IPS DF 19.7 (cell line): ENCODE measurements at regions not wholly inside any gene's neighbourhood (a gene's known extent, or its start where the extent isn't known, plus 50 kb on each side); places are given as distances from the start of the nearest gene placed in this dataset.
"Not testable (repeated sequence)": the region's sequence is repeated elsewhere in the genome, so short reads cannot be mapped to it uniquely, and the experiment has no call there.

ENCODE experiments used
- DNase-seq: peaks from one replicate; pipeline ENCODE4 v3.0.0-alpha.2; 2013; ENCODE audit warnings: low read depth, low spot score

DNA sequence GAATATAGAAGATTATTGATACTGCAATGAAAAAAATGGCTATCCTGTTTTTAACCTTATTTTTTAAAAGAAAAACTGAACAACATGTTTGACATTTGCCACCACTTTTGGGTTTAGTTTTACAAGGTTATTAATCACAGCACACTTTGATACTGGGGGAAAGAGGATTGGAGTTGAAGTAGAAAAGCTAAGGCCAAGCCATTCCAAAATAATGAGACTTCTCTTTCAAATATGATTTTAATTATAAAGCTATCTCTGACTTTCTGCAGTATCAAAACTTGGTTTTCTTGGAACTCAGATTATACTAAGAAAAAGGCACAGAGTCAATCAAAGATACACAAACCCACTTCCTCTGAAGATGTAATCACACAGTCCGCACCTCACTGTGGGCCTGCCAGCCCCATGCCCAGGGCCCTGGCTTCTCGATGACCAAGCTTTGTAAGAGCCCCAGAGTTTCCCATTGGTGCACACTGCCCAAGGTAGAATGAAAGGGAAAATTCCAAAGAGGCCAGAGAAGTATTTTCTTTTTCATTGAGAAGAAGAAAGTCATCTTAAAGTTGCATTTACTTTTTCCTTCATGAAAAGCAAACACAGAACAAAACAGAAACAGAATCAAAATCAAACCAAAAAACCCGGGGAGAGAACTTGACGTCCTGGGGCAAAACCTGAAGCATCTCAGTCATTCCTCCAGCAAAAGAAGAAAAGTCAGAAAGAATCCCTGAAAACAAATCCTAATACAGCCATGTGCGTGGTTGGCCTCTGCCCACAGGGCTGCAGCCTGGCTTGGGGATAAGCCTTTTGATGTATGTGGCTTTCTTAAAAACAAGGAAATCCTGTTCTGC lies 187.7 kb upstream of the KLF6 start:
- DNase-seq, result no peak

DNA sequence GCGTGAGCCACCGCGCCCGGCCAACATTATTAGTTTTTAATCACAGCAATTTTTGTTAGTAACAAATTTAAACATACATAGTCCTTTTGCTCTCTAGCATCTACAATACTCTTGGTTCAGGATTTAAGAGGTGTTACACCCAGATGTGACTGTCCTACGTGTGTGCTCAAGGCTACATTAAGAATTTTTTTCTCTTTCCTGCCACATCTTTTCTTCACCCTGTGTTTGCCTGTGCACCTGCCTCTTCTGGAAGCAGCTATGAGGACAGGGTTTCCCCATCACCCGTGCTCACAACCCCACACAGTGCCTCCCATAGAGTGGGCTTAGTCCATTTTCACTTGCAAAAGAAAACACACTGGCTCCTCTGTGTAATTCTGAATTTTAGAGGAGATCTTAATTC lies 186.7 kb upstream of the KLF6 start:
- DNase-seq, result no peak

DNA sequence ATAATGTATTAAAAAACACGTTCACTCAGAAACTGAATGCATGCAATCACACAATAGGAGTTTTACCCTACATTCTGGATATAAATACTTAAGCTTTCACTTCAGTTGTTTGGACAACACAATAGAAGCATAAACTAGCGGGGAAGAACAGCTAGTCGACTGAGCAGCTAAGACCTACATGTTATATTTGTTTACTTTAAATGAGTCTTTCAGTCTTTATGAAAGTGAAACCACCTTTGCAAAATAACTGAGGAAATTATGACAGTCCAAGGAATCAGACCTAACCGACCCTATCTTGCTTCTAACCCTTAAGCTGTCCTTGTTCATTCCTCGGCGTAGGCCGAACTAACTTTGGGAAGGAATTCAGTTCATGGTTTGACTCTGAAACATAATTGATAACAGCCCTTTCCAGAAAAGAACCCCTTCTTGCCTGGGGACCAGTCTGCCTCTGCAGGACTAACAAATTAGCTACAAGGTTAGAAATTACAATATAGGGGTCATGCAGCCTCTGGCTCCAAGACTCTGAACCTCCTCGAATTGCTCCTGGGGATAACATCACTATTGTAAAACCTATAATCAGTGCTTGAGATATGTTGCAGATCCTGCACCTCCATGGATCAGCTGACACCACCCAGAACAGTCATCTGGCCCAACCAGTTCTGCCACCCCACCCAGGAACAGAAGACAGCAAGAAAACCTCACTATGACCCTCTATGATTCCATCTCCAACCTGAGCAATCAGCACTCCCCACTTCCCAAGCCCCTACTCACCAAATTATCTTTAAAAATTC lies 185.1 kb upstream of the KLF6 start:
- DNase-seq, result no peak

DNA sequence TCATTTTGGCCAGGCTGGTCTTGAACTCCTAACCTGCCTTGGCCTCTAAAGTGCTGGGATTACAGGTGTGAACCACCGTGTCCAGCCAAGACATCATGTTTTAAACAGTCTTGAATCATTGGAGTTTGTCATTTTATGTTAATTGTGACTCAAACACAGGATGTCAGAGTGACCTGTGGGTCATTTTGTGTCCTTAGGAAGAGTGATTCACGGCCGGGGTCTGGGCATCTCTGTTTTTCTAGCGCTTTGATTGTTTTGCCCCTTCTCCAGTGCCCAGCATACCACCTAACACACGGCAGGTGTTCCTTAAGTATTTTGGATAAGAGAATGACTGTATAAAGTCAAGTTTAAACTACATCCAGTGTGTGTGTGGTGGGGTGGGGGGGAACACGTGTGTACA lies 183.7 kb upstream of the KLF6 start:
- no peak for DNase-seq

DNA sequence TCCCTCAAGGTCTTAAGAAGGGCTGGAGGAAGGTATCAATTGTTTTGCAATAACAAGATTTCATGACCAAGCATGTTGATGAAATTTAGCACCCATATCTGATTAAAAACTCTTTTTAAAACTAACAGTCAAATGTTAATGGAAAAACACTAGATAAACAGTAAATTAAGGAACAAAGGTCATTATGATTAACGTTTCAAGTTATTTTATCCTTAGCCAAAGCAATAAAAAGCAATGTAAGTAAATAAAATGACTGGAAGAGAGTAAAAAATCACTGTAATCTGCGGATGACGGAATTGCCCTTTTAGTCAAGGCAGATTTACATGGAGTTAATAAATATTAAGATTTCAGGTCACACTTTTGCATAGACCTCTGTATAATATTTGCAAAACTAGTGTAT lies 179.5 kb upstream of the KLF6 start:
- no peak for DNase-seq

DNA sequence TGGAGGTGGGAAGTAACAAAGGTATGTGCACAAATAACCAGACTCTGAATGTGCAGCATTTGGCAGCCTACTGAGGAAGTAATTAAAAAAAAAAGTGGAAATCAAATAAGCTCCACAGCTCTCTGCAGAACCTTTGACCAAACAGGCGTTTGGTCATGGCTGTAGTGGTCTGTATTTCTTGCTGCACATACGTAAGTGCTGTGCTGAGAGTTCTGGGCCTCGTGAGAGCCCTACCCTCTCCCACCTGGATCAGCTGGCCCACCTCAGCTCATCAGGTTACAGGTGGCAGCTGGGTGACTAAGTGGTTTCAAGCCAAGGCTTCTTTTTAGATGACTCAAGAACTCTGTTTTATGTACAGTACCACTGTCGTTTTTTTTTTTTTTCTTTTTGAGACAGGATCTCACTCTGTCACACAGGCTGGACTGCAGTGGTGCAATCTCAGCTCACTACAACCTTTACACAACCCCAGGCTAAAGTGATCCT lies 178.2 kb upstream of the KLF6 start:
- DNase-seq, result no peak

DNA sequence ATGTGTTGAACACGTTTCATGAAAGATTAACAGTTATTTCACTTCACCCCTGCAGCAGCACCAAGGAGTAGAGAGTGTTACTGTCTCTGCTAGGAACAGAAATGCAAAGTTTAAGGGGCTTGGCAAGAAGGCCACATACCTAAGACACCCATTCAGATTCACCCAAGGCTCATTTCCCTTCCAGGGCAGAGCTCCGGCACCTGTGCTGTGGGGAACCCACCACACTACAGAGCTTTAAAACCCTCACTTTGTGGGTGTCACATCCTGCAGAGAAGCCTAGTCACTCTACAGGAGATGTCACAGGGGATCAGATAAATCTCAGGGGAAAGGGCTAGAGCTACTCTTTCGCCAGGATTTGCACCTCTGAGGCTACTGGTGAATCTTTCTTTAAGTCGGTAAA lies 176.1 kb upstream of the KLF6 start:
- DNase-seq, result no peak

DNA sequence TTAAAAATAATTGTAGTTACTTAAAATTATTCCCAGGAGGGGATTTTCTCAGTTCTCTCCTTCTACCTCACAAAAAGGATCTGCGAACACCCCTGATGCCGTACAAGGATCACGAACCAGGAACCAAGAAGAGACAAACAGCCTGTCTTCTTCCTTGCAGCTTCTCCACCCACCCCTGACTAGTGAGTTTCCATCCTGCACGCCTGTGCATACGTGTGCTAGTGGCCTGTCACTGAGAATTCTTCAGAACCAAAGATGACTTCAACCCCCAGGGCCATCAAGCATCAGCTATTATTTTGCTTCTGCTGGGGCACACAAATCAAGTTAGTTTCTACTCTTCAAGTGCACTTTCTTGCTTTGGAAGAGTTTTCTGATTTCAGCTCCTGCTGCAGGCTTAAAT lies 175.5 kb upstream of the KLF6 start:
- no peak for DNase-seq

DNA sequence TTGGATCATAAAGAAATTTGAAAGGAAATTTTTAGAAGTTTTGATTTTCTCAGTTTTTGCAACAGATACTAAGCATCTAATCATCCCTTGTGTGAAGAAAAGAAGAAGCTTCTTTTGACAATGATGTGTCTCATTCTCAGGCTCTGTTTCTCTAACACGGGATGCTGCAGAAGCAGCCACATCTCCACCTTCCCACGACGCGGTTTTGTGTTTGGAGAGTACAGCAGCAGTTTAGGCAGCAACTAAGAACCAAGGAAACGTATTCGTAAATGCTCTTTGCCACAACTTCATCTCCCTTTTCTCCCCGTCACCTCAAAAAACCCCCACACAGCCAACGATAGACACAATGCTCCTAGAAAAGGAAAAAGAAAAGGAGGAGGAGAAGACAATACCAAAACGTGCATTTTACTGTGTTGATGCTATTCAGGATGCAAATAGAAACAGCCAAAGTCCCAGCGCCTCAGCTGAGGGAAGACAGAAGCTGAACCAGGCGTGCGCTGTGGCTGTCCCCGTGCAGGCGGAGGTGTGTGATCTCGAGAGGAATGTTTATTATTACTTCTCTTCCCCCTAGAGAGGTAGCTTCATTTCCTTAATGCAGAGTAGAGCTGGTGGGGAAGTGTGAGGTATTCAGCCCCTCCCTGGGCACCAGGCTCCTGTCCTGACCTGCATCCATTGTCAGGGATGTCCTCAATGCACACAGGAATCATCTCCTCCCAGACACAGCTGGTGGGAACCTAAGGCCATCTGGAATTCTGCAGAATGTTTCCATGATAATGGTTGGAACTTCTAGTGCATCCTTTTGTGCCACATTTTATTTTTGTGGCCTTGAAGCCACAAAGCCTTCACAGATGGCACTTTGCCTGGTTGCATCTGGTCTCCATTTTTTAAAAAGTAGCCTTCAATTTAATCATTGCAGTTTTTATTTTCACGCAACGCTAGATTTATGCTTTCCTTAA lies 174.6 kb upstream of the KLF6 start:
- no peak for DNase-seq

DNA sequence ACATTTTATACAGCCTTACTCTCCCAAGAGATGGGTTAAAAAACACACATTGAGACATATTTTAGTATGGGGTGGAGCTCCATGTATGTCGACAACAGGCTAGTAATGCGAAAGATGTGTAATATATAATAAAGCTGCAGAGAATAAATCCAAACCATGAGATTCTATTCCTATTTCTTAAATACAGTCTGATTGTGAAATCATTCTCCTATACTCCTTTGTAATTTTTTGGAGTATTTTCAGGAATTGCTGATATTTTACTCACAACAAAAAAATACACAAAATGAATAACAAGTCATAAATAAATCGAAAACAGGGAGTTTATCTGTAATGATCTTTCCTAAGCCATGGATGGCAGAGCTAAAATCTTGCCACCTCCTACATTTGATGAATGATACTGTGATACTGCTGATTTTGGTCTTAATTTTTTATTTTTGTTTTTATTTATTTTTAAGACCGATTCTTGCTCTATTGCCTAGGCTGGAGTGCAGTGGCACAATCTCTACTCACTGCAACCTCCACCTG lies 173.5 kb upstream of the KLF6 start:
- no peak for DNase-seq

DNA sequence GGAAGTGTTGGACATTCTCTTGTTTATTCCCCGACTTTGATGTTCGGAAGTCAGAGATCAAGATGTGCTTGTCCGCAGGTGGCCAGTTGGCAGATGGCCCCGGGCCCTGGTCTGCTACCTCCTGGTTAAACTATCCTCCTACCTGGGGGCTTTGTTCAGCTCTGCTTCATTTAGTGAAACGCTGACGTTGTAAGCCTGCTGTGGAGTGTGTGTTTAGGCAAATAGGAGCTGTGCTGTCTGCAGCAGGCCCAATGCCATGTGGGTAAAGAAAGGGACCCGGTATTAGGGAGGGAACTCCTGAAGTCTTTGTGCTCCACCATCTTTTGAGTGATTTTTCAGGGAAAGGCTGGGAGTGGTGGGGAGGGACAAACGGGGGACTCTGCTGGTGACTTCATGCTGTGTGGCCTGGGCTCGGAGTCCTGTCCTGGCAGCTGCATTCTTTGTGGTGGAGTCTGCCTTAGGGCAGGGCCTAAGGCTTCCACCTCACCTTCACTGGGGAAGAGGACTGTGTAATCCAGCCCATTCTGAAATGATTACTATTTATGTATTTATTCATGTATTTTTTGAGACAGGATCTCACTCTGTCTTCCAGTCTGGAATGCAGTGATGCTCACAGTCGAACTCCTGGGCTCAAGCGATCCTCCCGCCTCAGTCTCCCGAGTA lies 171.1 kb upstream of the KLF6 start:
- no peak for DNase-seq

DNA sequence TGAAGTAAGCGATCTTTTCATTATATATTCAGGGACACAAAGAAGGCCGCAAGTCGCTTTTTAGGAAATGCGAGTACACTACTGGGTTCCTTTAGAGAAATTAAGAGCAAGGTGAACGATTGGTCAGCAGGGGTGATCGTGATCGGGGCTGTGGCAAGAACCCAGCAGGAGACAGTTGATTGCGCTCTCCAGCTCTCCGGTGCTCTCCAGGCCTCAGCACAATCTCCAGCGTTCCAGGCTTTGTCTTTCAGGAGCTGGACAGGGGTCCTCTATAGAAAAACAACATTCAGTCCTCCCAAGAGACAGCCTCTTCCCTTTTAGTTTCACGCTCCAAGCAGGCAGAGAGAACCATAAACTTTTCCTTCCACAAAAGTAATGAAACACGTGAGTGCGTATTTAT lies 170.5 kb upstream of the KLF6 start:
- no peak for DNase-seq

DNA sequence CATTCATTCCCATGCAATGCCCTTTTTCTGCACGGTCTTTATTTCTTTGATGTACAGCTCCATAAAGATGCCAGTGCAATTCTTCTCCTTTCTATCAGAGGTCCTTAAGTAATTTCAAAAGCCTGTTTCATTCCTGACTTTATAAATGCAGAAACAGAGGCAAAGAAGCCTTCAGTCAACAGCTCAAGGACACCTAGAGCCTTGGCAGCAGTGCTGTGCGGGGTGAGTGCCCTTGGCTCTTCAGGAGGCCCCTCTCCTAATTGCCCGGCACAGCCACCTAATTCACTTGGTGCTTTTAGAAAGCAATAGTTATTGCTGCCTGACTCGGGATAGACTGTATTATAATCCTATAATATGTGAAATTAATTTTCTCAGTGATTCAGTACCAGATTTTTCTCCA lies 169.6 kb upstream of the KLF6 start:
- no peak for DNase-seq

DNA sequence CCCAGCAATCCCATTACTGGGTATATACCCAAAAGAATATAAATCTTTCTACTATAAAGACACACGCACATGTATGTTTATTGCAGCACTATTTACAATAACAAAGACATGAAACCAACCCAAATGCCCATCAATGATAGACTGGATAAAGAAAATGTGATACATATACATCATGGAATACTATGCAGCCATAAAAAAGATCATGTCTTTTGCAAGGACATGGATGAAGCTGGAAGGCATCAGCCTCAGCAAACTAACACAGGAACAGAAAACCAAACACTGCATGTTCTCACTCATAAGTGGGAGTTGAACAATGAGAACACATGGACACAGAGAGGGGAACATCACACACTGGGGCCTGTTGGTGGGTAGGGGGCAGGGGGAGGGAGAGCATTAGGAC lies 169.0 kb upstream of the KLF6 start:
- DNase-seq, result not testable (repeated sequence)

DNA sequence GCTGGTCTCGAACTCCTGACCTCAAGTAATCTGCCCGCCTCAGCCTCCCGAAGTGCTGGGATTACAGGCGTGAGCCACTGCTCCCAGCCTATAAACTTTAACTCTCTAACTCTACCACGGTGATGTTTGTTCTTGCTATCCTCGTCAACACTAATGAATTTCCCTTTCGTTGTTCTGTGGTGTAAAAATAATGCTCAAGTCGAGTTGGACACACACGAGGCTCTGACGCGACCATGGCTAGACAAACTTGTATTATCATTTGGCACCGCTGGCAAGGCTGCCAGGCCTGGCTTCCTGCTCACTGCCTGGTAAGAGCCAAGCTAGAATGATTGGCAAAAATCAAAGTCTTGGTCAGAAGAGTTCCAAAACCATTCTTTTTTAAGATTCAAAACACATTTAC lies 167.0 kb upstream of the KLF6 start:
- DNase-seq, result no peak

DNA sequence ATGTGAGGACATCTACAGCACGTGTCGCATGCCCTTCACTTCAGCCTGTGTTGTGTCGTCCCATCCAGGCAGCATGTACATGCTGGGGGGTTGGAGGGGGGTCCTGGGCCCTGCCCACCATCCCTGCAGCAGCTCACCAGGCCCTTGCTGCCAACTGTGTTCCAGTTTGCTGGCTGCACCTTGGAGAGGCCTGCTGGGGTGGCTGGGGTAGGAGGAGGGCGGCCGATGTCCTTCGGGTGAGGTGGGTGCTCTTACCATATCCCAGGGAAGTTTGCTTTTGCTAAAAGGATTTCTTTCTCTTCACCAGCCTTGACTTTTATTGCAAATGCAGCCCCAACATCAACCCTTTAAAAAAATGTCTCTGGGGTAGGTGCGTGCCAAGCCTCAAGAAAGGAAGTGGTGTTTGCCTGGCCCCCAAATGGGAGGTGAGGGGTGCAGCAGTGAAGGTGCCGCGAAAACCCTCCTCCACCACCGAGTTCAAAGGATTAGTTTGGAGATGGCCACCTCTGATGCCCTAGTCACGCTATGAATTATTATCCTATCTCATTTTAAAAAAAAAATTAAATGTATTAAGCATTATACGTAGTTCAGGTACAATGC lies 165.8 kb upstream of the KLF6 start:
- no peak for DNase-seq

DNA sequence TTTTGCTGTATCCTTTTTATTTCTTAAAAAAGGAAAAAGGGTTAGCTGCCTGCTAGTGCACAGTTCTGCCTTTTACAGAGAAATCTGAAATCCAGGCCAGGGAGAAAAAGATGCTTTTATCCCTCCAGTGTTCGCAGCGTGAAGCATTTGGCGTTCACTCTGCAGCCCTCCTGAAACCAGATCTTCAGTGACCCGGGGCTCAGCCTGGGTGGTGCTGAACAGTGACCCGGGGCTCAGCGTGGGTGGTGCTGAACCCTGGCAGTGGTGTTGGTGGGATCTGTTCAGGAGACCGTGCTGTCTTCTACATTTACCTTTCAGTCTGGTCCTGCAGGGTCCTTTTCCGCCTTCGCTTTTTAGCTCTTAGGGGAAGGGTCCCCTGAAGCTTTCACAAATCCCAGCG lies 164.7 kb upstream of the KLF6 start:
- DNase-seq, result no peak

DNA sequence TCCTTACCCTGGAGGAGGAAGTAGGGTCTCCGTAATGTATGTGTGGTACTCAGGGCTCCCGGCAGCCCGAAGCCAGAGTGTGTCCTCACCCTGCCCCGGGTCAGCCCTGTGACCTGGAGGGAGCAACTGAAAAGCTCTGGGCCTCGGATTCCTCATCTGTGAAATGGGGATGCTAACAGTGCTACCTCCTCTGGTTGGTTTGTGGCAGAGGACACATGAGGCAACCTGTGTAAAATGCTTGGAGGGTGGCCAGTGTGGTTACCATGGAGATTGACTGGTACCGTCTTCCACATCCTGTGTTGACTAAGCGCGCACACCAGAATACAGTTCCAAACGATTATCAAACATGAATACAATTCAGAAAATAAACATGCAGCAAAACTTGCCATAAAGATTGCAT lies 163.8 kb upstream of the KLF6 start:
- no peak for DNase-seq

DNA sequence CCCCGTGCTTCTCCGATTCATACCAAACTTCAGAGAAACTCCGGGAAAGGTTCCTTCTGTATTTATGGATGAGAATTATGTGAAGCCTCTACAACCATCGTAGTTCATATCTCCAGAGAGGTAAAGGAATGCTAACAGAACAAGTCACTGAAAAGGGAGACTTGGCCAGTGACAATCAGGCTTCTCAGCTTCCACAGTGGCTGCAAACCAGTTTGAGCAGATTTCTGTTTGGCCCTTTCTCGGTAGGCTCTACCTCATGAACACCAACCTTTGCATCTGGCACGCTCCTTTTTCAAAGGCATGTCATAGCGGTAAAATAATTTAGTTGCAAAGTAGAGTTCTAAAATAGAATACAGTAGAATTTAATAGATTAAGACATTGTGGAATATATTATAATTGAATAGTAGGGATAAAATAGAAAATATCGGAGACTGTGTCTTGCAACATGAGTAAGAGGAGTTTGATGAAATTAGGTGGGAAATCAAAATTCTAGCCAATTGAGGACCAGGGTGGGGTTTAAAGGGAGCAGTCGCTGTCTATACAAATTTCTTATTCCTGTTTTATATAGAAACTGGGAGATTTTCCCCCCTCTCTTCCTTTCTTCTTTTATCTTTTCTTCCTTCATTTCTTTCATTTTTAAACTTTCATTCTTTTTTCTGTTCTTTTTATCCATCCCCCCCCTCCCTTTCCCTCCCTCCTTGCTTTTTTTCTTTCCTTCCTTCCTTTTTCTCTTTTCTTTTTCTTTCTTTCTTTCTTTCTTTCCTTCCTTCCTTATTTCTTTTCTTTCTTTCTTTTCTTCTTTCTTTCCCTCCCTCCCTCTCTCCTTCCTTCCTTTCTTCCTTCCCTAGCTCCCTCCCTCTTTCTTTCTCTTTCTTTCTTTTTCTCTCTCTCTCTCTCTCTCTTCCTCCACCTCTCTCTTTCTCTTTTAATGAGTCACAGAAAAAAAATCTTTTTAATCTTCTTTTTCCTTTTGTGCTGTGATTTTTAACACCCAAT lies 161.5 kb upstream of the KLF6 start:
- DNase-seq, result no peak
